Muscle layer of colon (tissue), 2 donors: ENCODE measurements at regions not wholly inside any gene's neighbourhood (a gene's known extent, or its start where the extent isn't known, plus 50 kb on each side); places are given as distances from the start of the nearest gene placed in this dataset.
"Not testable (repeated sequence)": the region's sequence is repeated elsewhere in the genome, so short reads cannot be mapped to it uniquely, and the experiment has no call there.

ENCODE experiments used
- H3K27ac ChIP-seq: one replicate; pipeline ENCODE4 v1.7.0; 2013; ENCODE audit warnings: low read depth, mild to moderate bottlenecking, low read length, moderate library complexity
- H3K27me3 ChIP-seq, 2 donors: one replicate each; pipeline ENCODE4 v1.7.0; 2013; ENCODE audit warnings: low read length in 2 of 2, mild to moderate bottlenecking in 2 of 2; ENCODE audit not compliant: insufficient read depth in 2 of 2, control insufficient read depth in 1 of 2
- H3K36me3 ChIP-seq: one replicate; pipeline ENCODE4 v1.7.0; 2013; ENCODE audit warnings: mild to moderate bottlenecking, low read length; ENCODE audit not compliant: insufficient read depth
- H3K4me1 ChIP-seq: one replicate; pipeline ENCODE4 v1.7.0; 2013; ENCODE audit warnings: mild to moderate bottlenecking, low read length; ENCODE audit not compliant: insufficient read depth
- H3K4me3 ChIP-seq, 2 donors: one replicate each; pipeline ENCODE4 v1.7.0; 2013; ENCODE audit warnings: low read length in 2 of 2, low read depth in 1 of 2, mild to moderate bottlenecking in 1 of 2, moderate library complexity in 1 of 2
- H3K9ac ChIP-seq: one replicate; pipeline ENCODE4 v1.7.0; 2013; ENCODE audit warnings: low read length
- H3K9me3 ChIP-seq: one replicate; pipeline ENCODE4 v1.7.0; 2013; ENCODE audit warnings: mild to moderate bottlenecking, low read length
- donor health status: abdominal sarcoma.
- donor health status: Adenocarcinoma of cecum.

GRCh38 chr6:4242601-4243000 lies 107.2 kb upstream of the ECI2 start:
- Histone ChIP-seq H3K27ac (no peak overlapping the region), H3K4me3 (no peak overlapping the region), H3K27me3 (no peaks in the 10 kb centered on the region), H3K9ac (no peak overlapping the region), H3K36me3 (no peaks in the 10 kb centered on the region), H3K9me3 (no peaks in the 10 kb centered on the region), H3K4me1 (no peaks in the 10 kb centered on the region)

- Histone ChIP-seq H3K36me3 (no peaks in the 10 kb centered on the region), H3K4me1 (no peaks in the 10 kb centered on the region), H3K9ac (no peak overlapping the region), H3K27me3 (no peaks in the 10 kb centered on the region), H3K27ac (no peak overlapping the region), H3K9me3 (no peaks in the 10 kb centered on the region), H3K4me3 (no peak overlapping the region)
Observed at GRCh38 chr6:4240148-4240547, 104.8 kb upstream of the ECI2 start.

GRCh38 chr6:4225161-4225872 lies 89.9 kb upstream of the ECI2 start:
- Histone ChIP-seq H3K9me3 (no peaks in the 10 kb centered on the region), H3K27me3 (no peaks in the 10 kb centered on the region), H3K36me3 (no peaks in the 10 kb centered on the region), H3K9ac (no peak overlapping the region), H3K27ac (no peak overlapping the region), H3K4me1 (no peaks in the 10 kb centered on the region), H3K4me3 (no peak overlapping the region)

- H3K9me3 ChIP-seq = no peaks in the 10 kb centered on the region
- H3K9ac ChIP-seq = no peak overlapping the region
- no peaks in the 10 kb centered on the region for H3K36me3 ChIP-seq
- H3K4me3 ChIP-seq = no peak overlapping the region
- no peaks in the 10 kb centered on the region for H3K27me3 ChIP-seq
- no peaks in the 10 kb centered on the region for H3K4me1 ChIP-seq
- H3K27ac ChIP-seq = no peak overlapping the region
Observed at GRCh38 chr6:4224067-4224978, 88.9 kb upstream of the ECI2 start.

DNA sequence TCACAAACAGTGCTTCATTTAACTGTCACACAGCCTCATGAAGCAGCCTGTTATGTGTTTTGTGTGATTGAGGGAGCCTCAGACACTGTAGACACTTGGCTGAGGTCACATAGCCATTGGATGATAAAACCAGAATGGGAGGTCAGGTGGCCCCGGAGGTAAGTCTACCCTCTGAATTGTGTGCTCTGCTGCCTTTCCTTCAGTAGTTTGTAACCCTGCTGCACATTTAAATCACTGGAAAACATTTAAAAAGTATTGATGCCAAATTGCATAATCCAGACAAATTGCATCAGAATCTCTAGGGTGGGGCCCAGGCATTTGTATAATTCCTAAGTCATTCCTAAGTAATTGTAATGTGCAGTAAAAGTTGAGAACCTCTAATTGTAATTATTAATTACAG lies 85.2 kb upstream of the ECI2 start:
- Histone ChIP-seq H3K9ac (no peak overlapping the region), H3K4me3 (no peak overlapping the region), H3K4me1 (no peaks in the 10 kb centered on the region), H3K36me3 (no peaks in the 10 kb centered on the region), H3K27me3 (no peaks in the 10 kb centered on the region), H3K27ac (no peak overlapping the region), H3K9me3 (no peaks in the 10 kb centered on the region)

- H3K9me3 ChIP-seq, H3K36me3 ChIP-seq, H3K4me1 ChIP-seq, H3K9ac ChIP-seq, H3K27me3 ChIP-seq, H3K4me3 ChIP-seq, H3K27ac ChIP-seq: not testable (repeated sequence)
Observed at GRCh38 chr6:4218619-4219317, 83.4 kb upstream of the ECI2 start.

DNA sequence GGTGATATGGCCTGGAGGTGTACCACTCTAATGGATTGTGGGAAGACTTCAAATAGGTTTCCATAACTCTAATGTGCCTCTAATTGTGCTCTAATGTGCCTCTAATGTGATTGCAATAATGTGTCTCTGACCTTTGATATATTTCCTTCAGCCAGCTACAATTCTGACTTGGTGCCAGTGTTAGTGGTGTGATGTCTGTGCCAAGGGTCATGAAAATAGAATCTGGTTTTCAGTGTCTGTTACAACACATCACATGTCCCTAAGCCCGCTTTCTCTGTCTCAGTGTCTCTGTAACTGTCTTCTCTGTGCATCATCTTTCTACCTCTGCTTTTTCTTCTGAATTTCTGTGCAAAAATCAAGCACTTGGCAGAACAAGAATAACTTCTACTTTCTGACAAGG lies 77.2 kb upstream of the ECI2 start:
- Histone ChIP-seq H3K9ac (no peak overlapping the region), H3K27ac (no peak overlapping the region), H3K36me3 (no peaks in the 10 kb centered on the region), H3K9me3 (no peaks in the 10 kb centered on the region), H3K27me3 (no peaks in the 10 kb centered on the region), H3K4me3 (no peak overlapping the region), H3K4me1 (no peaks in the 10 kb centered on the region)

DNA sequence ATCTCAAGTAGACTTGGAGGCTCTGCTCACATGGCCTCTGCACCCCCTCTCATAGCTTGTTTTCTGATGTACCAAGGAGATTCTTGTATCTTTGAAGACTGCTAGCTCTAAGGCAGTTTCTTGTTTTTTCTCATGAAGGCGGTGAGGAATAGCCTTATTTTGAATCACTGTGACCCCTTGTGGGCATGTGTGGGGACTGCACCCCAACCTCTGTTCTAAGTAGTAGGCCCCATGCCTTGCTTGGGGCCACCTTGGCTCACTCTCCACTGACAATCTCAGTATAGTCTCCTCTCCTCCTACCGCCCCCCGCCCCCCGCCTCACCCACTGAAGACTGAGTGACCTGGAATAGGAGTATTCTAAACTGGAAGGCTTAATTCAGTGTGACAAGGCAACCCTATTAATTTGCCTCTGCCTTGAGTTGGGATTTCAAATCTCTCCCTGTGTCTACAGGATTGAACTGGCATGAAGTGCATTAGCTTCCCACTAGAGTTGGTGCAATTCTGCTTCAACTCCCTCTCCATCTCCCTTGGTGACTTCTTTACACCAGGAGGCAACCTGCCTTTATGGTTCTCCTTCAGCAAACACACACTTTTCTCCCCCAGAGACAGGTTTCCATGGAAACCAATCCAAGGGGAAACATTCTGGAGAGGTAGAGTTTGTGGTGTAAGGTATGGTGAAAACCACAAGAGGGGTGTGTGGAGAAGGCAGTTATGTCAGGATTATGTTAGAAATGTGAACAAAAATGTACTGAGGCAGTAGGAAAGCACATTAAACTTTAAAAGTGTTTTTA lies 75.4 kb upstream of the ECI2 start:
- no peak overlapping the region for H3K9ac ChIP-seq
- H3K4me3 ChIP-seq = no peak overlapping the region
- no peaks in the 10 kb centered on the region for H3K9me3 ChIP-seq

GRCh38 chr6:4209196-4209595 lies 73.8 kb upstream of the ECI2 start:
- Histone ChIP-seq H3K27me3 (no peaks in the 10 kb centered on the region), H3K9ac (no peak overlapping the region), H3K27ac (no peak overlapping the region), H3K36me3 (no peaks in the 10 kb centered on the region), H3K4me1 (no peaks in the 10 kb centered on the region), H3K9me3 (no peaks in the 10 kb centered on the region), H3K4me3 (no peak overlapping the region)

More for the DNA sequence above, 75.4 kb upstream of the ECI2 start:
- H3K27ac ChIP-seq = no peak overlapping the region
- no peaks in the 10 kb centered on the region for H3K27me3 ChIP-seq
- no peaks in the 10 kb centered on the region for H3K36me3 ChIP-seq
- H3K4me1 ChIP-seq = no peaks in the 10 kb centered on the region

GRCh38 chr6:4208158-4208557 lies 72.8 kb upstream of the ECI2 start:
- no peak overlapping the region for H3K4me3 ChIP-seq
- H3K36me3 ChIP-seq = no peaks in the 10 kb centered on the region
- no peaks in the 10 kb centered on the region for H3K9me3 ChIP-seq
- no peaks in the 10 kb centered on the region for H3K27me3 ChIP-seq
- no peak overlapping the region for H3K9ac ChIP-seq
- H3K27ac ChIP-seq = no peak overlapping the region
- H3K4me1 ChIP-seq = no peaks in the 10 kb centered on the region
